Breast epithelium (tissue), 4 donors: ENCODE measurements at regions not wholly inside any gene's neighbourhood (a gene's known extent, or its start where the extent isn't known, plus 50 kb on each side); places are given as distances from the start of the nearest gene placed in this dataset.

Experiments used
- DNase-seq, 2 donors: peaks; one replicate each; pipeline ENCODE4 v3.0.0-alpha.2; 2019; ENCODE audit warnings: low spot score in 2 of 2
- H3K27ac ChIP-seq, 2 donors: fragments of 200-600 bp; sonication (generic) in 1 of 2; one replicate each; pipeline ENCODE4 v1.5.1; 2016 to 2019; ENCODE audit warnings: mild to moderate bottlenecking in 1 of 2
- H3K27me3 ChIP-seq, 2 donors: fragments of 200-600 bp; sonication (generic) in 1 of 2; one replicate each; pipeline versions ENCODE4 v1.5.1 to v1.6.0; 2017 to 2019; ENCODE audit warnings: control low read depth in 1 of 2, mild to moderate bottlenecking in 1 of 2
- H3K36me3 ChIP-seq: fragments of 200-600 bp; one replicate; pipeline ENCODE4 v1.5.1; 2019
- H3K4me1 ChIP-seq, 2 donors: fragments of 200-600 bp; sonication (generic); one replicate each; pipeline ENCODE4 v1.5.1; 2016 to 2019; ENCODE audit warnings: control low read depth in 1 of 2
- H3K4me3 ChIP-seq, 3 donors: fragments of 200-600 bp; sonication (generic); 1 replicate in 2 of 3; 2 replicates in 1 of 3; pipeline ENCODE4 v1.5.1; 2016 to 2019; ENCODE audit warnings: mild to moderate bottlenecking in 3 of 3, moderate library complexity in 2 of 3
- H3K9me3 ChIP-seq, 2 donors: fragments of 200-600 bp; sonication (generic) in 1 of 2; one replicate each; pipeline ENCODE4 v1.5.1; 2016 to 2019; ENCODE audit warnings: control low read depth in 1 of 2
- CTCF ChIP-seq, 3 donors: fragments of 450-650 bp; IDR thresholded peaks; one replicate each; pipeline ENCODE4 v1.5.1; 2016 to 2017; ENCODE audit warnings: antibody characterized with exemption in 3 of 3, mild to moderate bottlenecking in 3 of 3, moderate library complexity in 3 of 3
- POLR2A ChIP-seq: fragments of 450-650 bp; IDR thresholded peaks from one replicate; pipeline ENCODE4 v1.6.1; 2016; ENCODE audit warnings: antibody characterized with exemption, mild to moderate bottlenecking, moderate library complexity
- POLR2AphosphoS5 ChIP-seq, 3 donors: sonication (generic); formaldehyde crosslinking; IDR thresholded peaks; one replicate each; pipeline ENCODE4 v1.6.1; 2017; ENCODE audit warnings: antibody characterized with exemption in 3 of 3
- intact Hi-C: fragments of 100-400 bp; cut with DNase I; formaldehyde crosslinking; loops from one replicate; pipeline ENCODE4 v1.15.1; 2023; ENCODE audit warnings: low total_unique reads

- H3K27ac ChIP-seq = no peak overlapping the region
- H3K4me1 ChIP-seq = no peaks in the 10 kb centered on the region
- H3K36me3 ChIP-seq = no peaks in the 10 kb centered on the region
- no peaks in the 10 kb centered on the region for H3K27me3 ChIP-seq
- no peak for TF ChIP-seq POLR2AphosphoS5 (IDR thresholded peaks at IDR 0.05)
- no peak for DNase-seq
- intact Hi-C loops = no loop called here
- no peak overlapping the region for H3K4me3 ChIP-seq
- no peaks in the 10 kb centered on the region for H3K9me3 ChIP-seq
Observed at GRCh38 chr18:56319953-56320352, 318.4 kb downstream of the TXNL1 start.

GRCh38 chr18:56316727-56317126 lies 321.7 kb downstream of the TXNL1 start:
- Histone ChIP-seq H3K36me3 (no peaks in the 10 kb centered on the region), H3K27me3 (no peaks in the 10 kb centered on the region), H3K4me1 (no peaks in the 10 kb centered on the region), H3K9me3 (no peaks in the 10 kb centered on the region), H3K27ac (no peak overlapping the region), H3K4me3 (no peak overlapping the region)
- TF ChIP-seq POLR2A (no peak), POLR2AphosphoS5 (IDR thresholded peaks at IDR 0.05) (no peak), CTCF (IDR thresholded peaks at IDR 0.05) (no peak)
- no peak for DNase-seq
- intact Hi-C loops = no loop called here

GRCh38 chr18:56315363-56315762 lies 323.0 kb downstream of the TXNL1 start:
- TF ChIP-seq POLR2A = no peak
- TF ChIP-seq POLR2AphosphoS5 (IDR thresholded peaks at IDR 0.05) = no peak
- no peak for TF ChIP-seq CTCF (IDR thresholded peaks at IDR 0.05)

GRCh38 chr18:56314396-56314795 lies 324.0 kb downstream of the TXNL1 start:
- intact Hi-C loops = no loop called here
- no peaks in the 10 kb centered on the region for H3K36me3 ChIP-seq
- no peak for DNase-seq
- H3K27ac ChIP-seq = no peak overlapping the region
- H3K4me1 ChIP-seq = no peaks in the 10 kb centered on the region
- H3K9me3 ChIP-seq = no peaks in the 10 kb centered on the region
- no peak for TF ChIP-seq POLR2AphosphoS5 (IDR thresholded peaks at IDR 0.05)
- no peak for TF ChIP-seq POLR2A
- TF ChIP-seq CTCF (IDR thresholded peaks at IDR 0.05) = no peak
- no peaks in the 10 kb centered on the region for H3K27me3 ChIP-seq
- no peak overlapping the region for H3K4me3 ChIP-seq

More at GRCh38 chr18:56315363-56315762, 323.0 kb downstream of the TXNL1 start:
- H3K9me3 ChIP-seq = no peaks in the 10 kb centered on the region
- intact Hi-C loops = no loop called here
- no peaks in the 10 kb centered on the region for H3K36me3 ChIP-seq
- H3K4me3 ChIP-seq = no peak overlapping the region
- H3K27me3 ChIP-seq = no peaks in the 10 kb centered on the region
- no peaks in the 10 kb centered on the region for H3K4me1 ChIP-seq
- DNase-seq = no peak
- H3K27ac ChIP-seq = no peak overlapping the region

- intact Hi-C loops = no loop called here
- H3K4me1 ChIP-seq = no peaks in the 10 kb centered on the region
- H3K27me3 ChIP-seq = no peaks in the 10 kb centered on the region
- no peak overlapping the region for H3K4me3 ChIP-seq
- TF ChIP-seq POLR2A (no peak), POLR2AphosphoS5 (IDR thresholded peaks at IDR 0.05) (no peak), CTCF (IDR thresholded peaks at IDR 0.05) (no peak)
- no peaks in the 10 kb centered on the region for H3K36me3 ChIP-seq
- no peak for DNase-seq
- no peaks in the 10 kb centered on the region for H3K9me3 ChIP-seq
- no peak overlapping the region for H3K27ac ChIP-seq
Observed at GRCh38 chr18:56312551-56313335, 325.6 kb downstream of the TXNL1 start.
